ENCODE measurements at regions not wholly inside any gene's neighbourhood (a gene's known extent, or its start where the extent isn't known, plus 50 kb on each side); places are given as distances from the start of the nearest gene placed in this dataset.

GRCh38 chr11:8828046-8828445, 82.9 kb upstream of the AKIP1 start:
- no peak for TF ChIP-seq CTCF (conservative IDR thresholded peaks at IDR 0.05; ENCODE audit: low read length)
- no peak for TF ChIP-seq EZH2phosphoT487 (IDR thresholded peaks at IDR 0.05; ENCODE audit: borderline replicate concordance)
